HK-2 (cell line): ENCODE measurements at regions not wholly inside any gene's neighbourhood (a gene's known extent, or its start where the extent isn't known, plus 50 kb on each side); places are given as distances from the start of the nearest gene placed in this dataset.
A peak's percentile ranks its signal among the peaks of the same experiment; 100 is the strongest.
"Not testable (repeated sequence)": the region's sequence is repeated elsewhere in the genome, so short reads cannot be mapped to it uniquely, and the experiment has no call there.

ENCODE experiments used
- DNase-seq: peaks from one replicate; pipeline ENCODE4 v3.0.0-alpha.2; 2018; ENCODE audit not compliant: unreplicated experiment

- no peak for DNase-seq
These were observed 213.8 kb upstream of the PCDH9 start for GRCh38 chr13:67443923-67444322.

- DNase-seq, result no peak
These were observed 210.3 kb upstream of the PCDH9 start for GRCh38 chr13:67440236-67440975.

DNA sequence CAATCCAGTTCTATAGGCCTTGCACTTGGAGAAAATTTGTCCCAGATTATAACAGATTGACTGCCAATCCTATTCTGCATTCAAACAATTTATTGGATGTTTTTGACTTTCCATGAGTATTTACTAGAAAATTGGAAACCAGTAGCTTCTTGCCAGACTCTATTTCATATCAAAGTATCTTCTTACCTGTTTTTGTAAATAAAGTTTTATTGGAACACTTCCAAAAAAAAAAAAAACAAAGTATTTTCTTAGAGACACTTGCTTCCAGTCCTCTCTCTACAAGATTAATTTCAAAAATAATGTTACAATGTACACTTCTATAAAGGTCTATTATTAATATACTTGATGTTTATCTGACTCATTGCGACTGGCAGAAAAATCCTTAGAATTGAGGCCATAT is 209.2 kb upstream of the PCDH9 start:
- no peak for DNase-seq

- DNase-seq, result no peak
These were observed 208.3 kb upstream of the PCDH9 start for GRCh38 chr13:67438465-67438864.

DNA sequence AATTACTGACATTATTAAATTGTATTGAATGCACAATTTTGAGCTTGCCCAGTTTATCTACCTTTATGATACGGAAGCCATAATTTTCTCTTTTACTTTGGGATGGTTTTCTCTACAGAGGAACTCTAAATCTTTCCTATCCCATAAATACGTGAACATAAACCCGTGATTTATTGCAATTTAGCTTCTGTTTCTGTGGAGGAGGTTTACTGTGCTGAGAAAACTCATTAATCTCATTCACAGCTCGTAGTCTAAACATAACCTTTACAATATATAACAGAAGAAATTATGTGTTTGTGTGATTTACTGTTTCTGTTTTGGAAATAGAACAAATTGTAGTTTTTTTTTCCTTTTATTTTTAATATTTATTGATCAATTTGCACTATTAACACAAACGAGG is 207.1 kb upstream of the PCDH9 start:
- DNase-seq, result no peak

- DNase-seq, result no peak
These were observed 191.3 kb upstream of the PCDH9 start for GRCh38 chr13:67421475-67421874.

DNA sequence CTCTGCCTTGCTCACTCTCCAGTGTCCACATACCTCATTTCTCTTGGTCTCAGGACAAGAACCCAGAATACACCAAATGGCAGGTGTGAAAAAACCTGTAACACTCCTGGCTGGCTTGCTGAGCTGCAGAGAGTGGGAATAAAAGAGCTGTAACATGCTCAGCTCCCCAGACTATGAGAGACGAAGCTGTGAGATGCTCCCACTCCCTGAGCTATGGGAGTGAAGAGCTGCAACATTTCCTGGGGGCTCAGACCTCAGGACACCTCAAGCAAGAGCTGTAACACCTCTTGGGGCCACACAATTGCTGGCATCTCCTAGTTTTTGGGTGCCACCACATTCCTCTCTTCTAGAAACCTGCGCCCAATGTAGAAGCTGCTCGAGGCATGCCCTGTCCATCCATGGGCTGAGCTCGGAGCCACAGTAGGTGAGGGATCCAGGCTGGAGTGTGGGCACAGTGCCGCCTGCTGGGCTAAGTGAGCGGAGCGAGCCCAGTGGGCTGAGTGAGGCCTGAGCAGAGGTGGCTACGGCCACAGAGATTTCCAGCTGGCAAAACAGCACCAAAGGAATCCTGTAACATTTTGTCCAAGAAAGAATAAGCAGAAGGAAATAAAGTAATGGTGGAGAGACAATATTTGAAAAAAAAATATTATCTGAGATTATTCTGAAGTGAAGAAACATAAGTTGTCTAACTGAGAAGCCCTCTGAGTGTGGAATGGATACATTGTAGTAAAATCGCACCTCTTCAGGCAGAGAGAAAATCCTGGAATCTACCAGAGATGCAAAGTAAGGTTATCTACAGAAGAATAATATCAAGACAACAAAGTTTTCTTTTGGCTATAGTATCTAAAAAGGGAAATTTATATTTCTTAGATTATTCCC is 186.2 kb upstream of the PCDH9 start:
- DNase-seq, result peak; percentile 13

DNA sequence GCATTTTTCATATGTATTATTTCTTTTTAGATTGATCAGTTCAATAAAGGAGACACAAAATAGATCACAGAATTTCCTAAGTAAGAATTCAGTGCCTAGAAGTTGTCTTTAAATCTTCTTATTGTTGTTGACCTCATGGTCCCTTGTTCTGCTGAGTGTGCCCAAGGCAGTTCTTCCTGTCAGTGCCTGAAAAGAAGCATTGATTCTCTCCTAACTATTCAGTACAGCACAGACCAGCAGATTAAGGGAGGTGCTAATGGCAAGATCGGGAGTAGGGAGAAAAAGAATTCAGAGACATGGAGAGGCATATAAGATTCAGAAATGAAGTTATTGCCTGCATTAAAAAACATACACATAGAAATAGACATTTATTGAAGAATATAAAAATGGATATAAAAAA is 180.5 kb upstream of the PCDH9 start:
- DNase-seq, result no peak

DNA sequence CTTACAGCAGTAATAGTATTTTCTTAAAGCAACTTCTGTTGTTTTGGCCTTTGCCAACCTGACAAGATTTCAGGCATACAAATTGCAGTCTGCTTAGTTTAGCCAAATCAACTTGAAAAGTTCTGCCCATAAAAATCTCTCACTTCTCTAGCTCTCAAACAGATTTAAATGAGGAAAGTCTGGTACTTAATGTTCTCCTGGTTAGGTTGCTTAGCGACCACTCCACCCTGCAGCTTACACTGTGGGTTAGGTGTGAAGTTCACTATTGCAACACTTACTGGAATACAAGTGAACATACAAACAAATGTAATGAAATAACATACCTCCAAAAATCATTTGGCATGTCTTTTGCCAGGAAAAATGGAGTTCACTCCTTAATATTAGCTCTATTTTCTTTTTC is 178.7 kb upstream of the PCDH9 start:
- no peak for DNase-seq

GRCh38 chr13:67402546-67402945 is 172.4 kb upstream of the PCDH9 start:
- no peak for DNase-seq

DNA sequence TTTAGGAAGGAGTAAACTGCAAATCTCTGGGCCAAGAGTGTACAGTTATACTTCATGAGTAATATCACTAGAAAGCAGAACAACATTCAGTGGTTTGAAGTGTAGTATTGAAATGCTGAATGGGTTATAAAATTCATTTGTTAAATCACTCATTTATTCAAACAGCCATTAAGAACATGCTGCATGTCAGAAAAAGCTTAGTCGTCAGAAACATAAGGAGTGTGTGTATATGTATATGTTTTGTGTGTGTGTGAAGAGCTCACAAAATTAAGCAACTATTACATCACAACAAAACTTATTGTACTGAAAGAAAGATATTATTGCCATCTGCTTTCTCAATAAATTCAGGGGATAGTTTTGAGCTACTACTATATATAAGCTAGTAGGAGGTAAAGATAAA is 165.4 kb upstream of the PCDH9 start:
- DNase-seq, result no peak

- no peak for DNase-seq
These were observed 161.9 kb upstream of the PCDH9 start for GRCh38 chr13:67392014-67392413.

GRCh38 chr13:67390462-67391086 is 160.4 kb upstream of the PCDH9 start:
- DNase-seq, result no peak

- DNase-seq, result no peak
These were observed 159.0 kb upstream of the PCDH9 start for GRCh38 chr13:67389171-67389570.

GRCh38 chr13:67383109-67383757 is 153.1 kb upstream of the PCDH9 start:
- DNase-seq, result not testable (repeated sequence)

- DNase-seq, result no peak
These were observed 147.8 kb upstream of the PCDH9 start for GRCh38 chr13:67377919-67378318.

GRCh38 chr13:67374391-67374790 is 144.3 kb upstream of the PCDH9 start:
- no peak for DNase-seq

DNA sequence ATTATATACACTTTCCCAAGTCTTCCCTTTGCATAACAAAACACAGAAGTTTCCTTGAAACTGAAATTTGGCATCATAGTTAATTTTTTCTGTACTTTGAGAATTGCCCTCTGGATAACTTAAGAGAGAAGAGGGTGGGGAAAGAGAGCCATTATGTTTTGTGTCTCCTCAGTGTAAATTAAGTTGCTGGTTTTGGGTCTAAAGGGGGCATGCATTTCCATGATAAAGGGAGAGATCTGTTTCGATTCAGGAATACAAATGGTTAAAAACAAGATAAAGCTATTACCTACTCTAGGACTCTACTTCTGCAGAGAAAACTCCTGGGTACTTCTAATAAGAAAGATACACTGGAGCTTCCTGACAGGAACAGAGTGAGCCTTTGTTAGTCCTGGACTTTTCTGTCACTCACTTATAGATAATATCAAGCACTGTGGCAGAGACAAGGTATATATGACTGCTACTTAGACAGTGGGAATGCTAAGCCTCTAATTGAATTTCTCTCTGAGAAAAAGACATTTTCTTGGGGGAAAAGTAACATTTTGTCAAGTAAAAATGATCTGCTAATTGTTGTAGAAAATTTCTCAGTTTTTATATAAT is 142.8 kb upstream of the PCDH9 start:
- DNase-seq, result no peak

GRCh38 chr13:67369895-67370660 is 139.9 kb upstream of the PCDH9 start:
- no peak for DNase-seq

DNA sequence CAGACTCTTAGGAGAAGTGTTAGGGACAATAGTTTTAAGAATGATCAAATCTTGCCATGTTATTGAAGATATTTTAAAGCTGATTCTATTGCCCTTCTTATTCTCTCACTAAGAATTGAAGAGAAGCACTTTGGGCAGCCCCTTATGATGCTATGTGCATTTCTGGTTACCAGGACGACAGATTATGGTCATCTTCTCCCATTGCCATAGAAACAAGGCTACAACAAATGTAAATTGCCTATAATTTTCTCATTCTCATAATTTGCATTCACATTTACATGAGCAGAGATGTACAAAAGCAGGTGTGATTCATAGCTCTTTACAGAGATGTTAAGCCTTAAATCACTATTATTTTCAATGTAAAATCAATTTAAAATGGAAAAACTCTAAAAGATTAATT is 137.3 kb upstream of the PCDH9 start:
- no peak for DNase-seq

GRCh38 chr13:67366533-67366932 is 136.4 kb upstream of the PCDH9 start:
- DNase-seq, result no peak
